ENCODE measurements at regions not wholly inside any gene's neighbourhood (a gene's known extent, or its start where the extent isn't known, plus 50 kb on each side); places are given as distances from the start of the nearest gene placed in this dataset.

- TF ChIP-seq EP300 (IDR thresholded peaks at IDR 0.05) (no peak), CTCF (IDR thresholded peaks at IDR 0.05) (no peak), POLR2A (IDR thresholded peaks at IDR 0.05) (no peak), POLR2AphosphoS5 (IDR thresholded peaks at IDR 0.05) (no peak)
Measured at GRCh38 chr6:4347877-4348276, 212.5 kb upstream of the ECI2 start.

All from stomach (tissue), 4 donors.